ENCODE measurements at regions not wholly inside any gene's neighbourhood (a gene's known extent, or its start where the extent isn't known, plus 50 kb on each side); places are given as distances from the start of the nearest gene placed in this dataset.

DNA sequence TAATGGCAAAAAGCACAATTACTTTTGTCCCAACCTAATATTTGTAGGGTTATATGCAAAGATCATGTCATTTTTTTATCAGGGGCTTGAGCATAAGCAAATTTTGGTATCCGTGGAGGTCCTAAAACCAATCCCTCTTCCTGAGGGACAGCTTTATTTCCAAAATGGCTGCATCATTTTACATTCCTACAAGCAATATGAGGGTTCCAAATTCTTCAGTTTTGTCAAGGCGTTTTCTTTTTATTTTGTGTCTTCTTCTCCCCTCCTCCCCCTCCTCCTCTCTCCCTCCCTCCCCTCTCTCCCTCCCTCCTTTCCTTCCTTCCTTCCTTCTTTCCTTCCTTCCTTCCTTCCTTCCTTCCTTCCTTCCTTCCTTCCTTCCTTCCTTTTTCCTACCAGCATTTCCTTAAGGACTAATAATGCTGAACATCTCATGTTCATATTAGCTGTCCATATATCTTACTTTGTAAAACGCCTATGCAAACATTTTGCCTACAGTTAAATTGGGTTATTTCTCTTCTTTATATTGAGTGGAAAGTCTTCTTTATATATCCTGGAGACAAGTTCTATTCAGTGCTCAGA lies 881.8 kb downstream of the DCDC2C start (continued):
- no peak for TF ChIP-seq HEYL (CRISPR knock-in tag; IDR thresholded peaks at IDR 0.05)
- TF ChIP-seq KDM1A (IDR thresholded peaks at IDR 0.05; ENCODE audit: low read depth) = no peak
- TF ChIP-seq JUN (IDR thresholded peaks at IDR 0.05) = no peak
- no peak for TF ChIP-seq RFX5 (IDR thresholded peaks at IDR 0.05)

DNA sequence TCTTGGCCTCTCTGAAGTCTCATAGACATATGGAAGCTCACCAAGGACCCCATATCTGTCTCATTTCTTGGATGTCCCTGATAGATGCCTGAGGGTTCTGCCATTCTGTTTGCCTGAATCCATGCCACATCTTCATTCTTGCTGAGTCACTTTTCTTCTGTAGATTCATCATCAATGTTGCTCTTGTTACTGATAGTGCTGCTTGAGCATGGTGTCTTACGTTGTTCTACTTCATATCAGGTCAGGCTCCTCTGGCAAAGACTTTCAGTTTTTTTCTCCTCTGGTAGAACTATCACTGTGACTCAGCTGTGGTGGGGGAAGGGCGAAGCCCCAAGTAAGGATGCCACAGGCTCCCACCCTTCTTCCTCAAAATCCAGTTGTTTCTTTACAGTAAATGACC lies 885.2 kb downstream of the DCDC2C start:
- 2% methylated on average over 2 of the region's 2 CpGs for WGBS (ENCODE audit: missing lambda C conversion rate)
- CTCF ChIA-PET = no interaction called here
- no peak for FAIRE-seq
- no peak for TF ChIP-seq NR3C1 (IDR thresholded peaks at IDR 0.05)
- TF ChIP-seq NFE2L2 (conservative IDR thresholded peaks at IDR 0.05; ENCODE audit: low read length) = 0 out of 2 replicates have a peak, but pooled peaks have one; percentile 7
- no peaks in the 10 kb centered on the region for H3K4me1 ChIP-seq
- no peak for ATAC-seq
- no peak for DNase-seq (ENCODE audit: low read depth in 1 of 2, low spot score in 1 of 2)
- H3K9me3 ChIP-seq = peaks cover 9% of the 10 kb centered on the region; the same call in 1 of the 3 replicates
- H3K27ac ChIP-seq = no peak overlapping the region
- H3K4me3 ChIP-seq = no peak overlapping the region
- POLR2A ChIA-PET = no interaction called here
- no peak overlapping the region for H3K4me2 ChIP-seq

DNA sequence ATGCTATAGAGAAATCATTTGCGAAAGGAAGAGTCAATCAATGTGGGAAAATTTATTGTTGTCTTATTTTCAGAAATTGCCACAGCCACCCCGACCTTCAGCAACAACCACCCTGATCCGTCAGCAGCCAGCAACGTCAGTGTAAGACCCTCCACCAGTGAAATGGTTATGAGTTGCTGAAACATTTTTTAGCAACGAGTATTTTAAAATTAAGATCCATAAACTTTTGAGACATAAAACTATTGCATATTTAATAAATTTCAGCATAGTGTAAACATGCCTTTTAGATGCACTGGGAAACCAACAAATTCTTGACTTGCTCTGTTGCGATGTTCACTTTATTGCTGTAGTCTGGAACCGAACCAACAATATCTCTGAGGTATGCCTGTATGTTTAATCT lies 887.9 kb downstream of the DCDC2C start:
- ATAC-seq = no peak
- POLR2A ChIA-PET = no interaction called here
- TF ChIP-seq, protein P1, sequence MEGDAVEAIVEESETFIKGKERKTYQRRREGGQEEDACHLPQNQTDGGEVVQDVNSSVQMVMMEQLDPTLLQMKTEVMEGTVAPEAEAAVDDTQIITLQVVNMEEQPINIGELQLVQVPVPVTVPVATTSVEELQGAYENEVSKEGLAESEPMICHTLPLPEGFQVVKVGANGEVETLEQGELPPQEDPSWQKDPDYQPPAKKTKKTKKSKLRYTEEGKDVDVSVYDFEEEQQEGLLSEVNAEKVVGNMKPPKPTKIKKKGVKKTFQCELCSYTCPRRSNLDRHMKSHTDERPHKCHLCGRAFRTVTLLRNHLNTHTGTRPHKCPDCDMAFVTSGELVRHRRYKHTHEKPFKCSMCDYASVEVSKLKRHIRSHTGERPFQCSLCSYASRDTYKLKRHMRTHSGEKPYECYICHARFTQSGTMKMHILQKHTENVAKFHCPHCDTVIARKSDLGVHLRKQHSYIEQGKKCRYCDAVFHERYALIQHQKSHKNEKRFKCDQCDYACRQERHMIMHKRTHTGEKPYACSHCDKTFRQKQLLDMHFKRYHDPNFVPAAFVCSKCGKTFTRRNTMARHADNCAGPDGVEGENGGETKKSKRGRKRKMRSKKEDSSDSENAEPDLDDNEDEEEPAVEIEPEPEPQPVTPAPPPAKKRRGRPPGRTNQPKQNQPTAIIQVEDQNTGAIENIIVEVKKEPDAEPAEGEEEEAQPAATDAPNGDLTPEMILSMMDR (IDR thresholded peaks at IDR 0.05) = no peak
- TF ChIP-seq TP53 (CRISPR knock-in tag; IDR thresholded peaks at IDR 0.05) (no peak), ESRRA (IDR thresholded peaks at IDR 0.05; ENCODE audit: borderline replicate concordance, low read length) (no peak), E2F6 (IDR thresholded peaks at IDR 0.05; ENCODE audit: borderline replicate concordance, low read depth) (no peak), FOXS1 (CRISPR knock-in tag; IDR thresholded peaks at IDR 0.05) (no peak), EP300 (IDR thresholded peaks at IDR 0.05) (no peak), NPAS2 (CRISPR knock-in tag; IDR thresholded peaks at IDR 0.05; ENCODE audit: borderline replicate concordance) (no peak), POLR2AphosphoS2 (conservative IDR thresholded peaks at IDR 0.05; ENCODE audit: low read length) (no peak), BCL3 (IDR thresholded peaks at IDR 0.05) (no peak), HDAC2 (IDR thresholded peaks at IDR 0.05) (no peak), HOXB5 (CRISPR knock-in tag; IDR thresholded peaks at IDR 0.05) (no peak)
- TF ChIP-seq, protein P2, sequence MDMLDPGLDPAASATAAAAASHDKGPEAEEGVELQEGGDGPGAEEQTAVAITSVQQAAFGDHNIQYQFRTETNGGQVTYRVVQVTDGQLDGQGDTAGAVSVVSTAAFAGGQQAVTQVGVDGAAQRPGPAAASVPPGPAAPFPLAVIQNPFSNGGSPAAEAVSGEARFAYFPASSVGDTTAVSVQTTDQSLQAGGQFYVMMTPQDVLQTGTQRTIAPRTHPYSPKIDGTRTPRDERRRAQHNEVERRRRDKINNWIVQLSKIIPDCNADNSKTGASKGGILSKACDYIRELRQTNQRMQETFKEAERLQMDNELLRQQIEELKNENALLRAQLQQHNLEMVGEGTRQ (IDR thresholded peaks at IDR 0.05) = no peak
- TF ChIP-seq, protein P3, sequence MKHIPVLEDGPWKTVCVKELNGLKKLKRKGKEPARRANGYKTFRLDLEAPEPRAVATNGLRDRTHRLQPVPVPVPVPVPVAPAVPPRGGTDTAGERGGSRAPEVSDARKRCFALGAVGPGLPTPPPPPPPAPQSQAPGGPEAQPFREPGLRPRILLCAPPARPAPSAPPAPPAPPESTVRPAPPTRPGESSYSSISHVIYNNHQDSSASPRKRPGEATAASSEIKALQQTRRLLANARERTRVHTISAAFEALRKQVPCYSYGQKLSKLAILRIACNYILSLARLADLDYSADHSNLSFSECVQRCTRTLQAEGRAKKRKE (CRISPR knock-in tag; IDR thresholded peaks at IDR 0.05; ENCODE audit: low read depth) = no peak
- DNase-seq (ENCODE audit: low read depth in 1 of 2, low spot score in 1 of 2) = no peak
- FAIRE-seq = no peak
- H3K9me3 ChIP-seq = peaks cover 7% of the 10 kb centered on the region; the same call in 1 of the 3 replicates
- H3K4me3 ChIP-seq = no peak overlapping the region
- WGBS (ENCODE audit: missing lambda C conversion rate) = 3% methylated on average over 7 of the region's 7 CpGs
- CTCF ChIA-PET = no interaction called here
- no peak overlapping the region for H3K27ac ChIP-seq
- H3K4me2 ChIP-seq = no peak overlapping the region
- no peaks in the 10 kb centered on the region for H3K4me1 ChIP-seq
